ENCODE measurements at regions not wholly inside any gene's neighbourhood (a gene's known extent, or its start where the extent isn't known, plus 50 kb on each side); places are given as distances from the start of the nearest gene placed in this dataset.

DNA sequence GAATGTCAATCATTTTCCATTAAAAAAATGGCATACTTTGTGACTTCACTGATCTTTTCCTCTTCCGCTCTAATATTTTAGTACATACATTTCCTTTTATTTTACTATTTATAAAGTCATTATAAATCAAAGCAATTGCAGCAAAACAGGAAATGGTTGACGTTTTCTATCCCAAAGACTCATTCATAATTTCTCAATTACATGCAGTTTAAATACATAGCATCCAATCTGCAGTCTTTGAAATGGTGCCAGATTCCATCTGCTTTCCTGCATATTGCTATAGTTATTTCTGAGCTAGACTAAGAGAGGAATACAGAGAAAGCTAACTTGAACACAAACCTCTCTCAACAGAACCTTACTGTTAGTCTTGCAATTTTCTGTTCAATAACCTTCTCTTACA, 179.8 kb downstream of the ZPLD1 start:
- WGBS (ENCODE audit: insufficient coverage), result 42% methylated on average over 2 of the region's 2 CpGs
- H3K36me3 Mint-ChIP-seq, result no peaks in the 10 kb centered on the region
- no peak overlapping the region for H3K27ac ChIP-seq (ENCODE audit: low read length)

GRCh38 chr3:102617381-102617780, 182.6 kb downstream of the ZPLD1 start:
- Mint-ChIP-seq H3K4me1 (no peaks in the 10 kb centered on the region), H3K27me3 (ENCODE audit: low read depth in 2 of 2) (no peaks in the 10 kb centered on the region), H3K4me3 (no peak overlapping the region), H3K36me3 (no peaks in the 10 kb centered on the region), H3K9me3 (peaks cover 3 to 6% of the 10 kb centered on the region in 2 donors), H3K27ac (no peak overlapping the region)
- H3K9me3 ChIP-seq (ENCODE audit: control insufficient read depth, insufficient read depth, low read length), result no peaks in the 10 kb centered on the region
- 94% methylated on average over 3 of the region's 4 CpGs for WGBS (ENCODE audit: insufficient coverage)
- no peaks in the 10 kb centered on the region for H3K36me3 ChIP-seq (ENCODE audit: control insufficient read depth, insufficient read depth, low read length)
- no peak overlapping the region for H3K4me3 ChIP-seq (ENCODE audit: low read length)
- H3K27me3 ChIP-seq (ENCODE audit: control insufficient read depth, insufficient read depth, low read length), result no peaks in the 10 kb centered on the region
- H3K27ac ChIP-seq (ENCODE audit: low read length), result no peak overlapping the region
- DNase-seq (no peak), ATAC-seq (no peak)
- no peak for TF ChIP-seq CTCF (IDR thresholded peaks at IDR 0.05)
- no peaks in the 10 kb centered on the region for H3K4me1 ChIP-seq (ENCODE audit: control insufficient read depth, insufficient read depth, low read length)
- intact Hi-C loops (cut with micrococcal nuclease), result no loop called here

More for the DNA sequence above, 179.8 kb downstream of the ZPLD1 start:
- H3K9me3 Mint-ChIP-seq, result peaks cover 6% of the 10 kb centered on the region in 2 donors
- TF ChIP-seq CTCF (IDR thresholded peaks at IDR 0.05), result no peak
- Histone ChIP-seq H3K4me1 (ENCODE audit: control insufficient read depth, insufficient read depth, low read length) (no peaks in the 10 kb centered on the region), H3K27me3 (ENCODE audit: control insufficient read depth, insufficient read depth, low read length) (no peaks in the 10 kb centered on the region), H3K4me3 (ENCODE audit: low read length) (no peak overlapping the region), H3K9me3 (ENCODE audit: control insufficient read depth, insufficient read depth, low read length) (no peaks in the 10 kb centered on the region), H3K36me3 (ENCODE audit: control insufficient read depth, insufficient read depth, low read length) (no peaks in the 10 kb centered on the region)
- no peak for ATAC-seq
- no peak overlapping the region for H3K4me3 Mint-ChIP-seq
- no peaks in the 10 kb centered on the region for H3K4me1 Mint-ChIP-seq
- no peaks in the 10 kb centered on the region for H3K27me3 Mint-ChIP-seq (ENCODE audit: low read depth in 2 of 2)
- H3K27ac Mint-ChIP-seq, result no peak overlapping the region
- intact Hi-C loops (cut with micrococcal nuclease), result loop anchor here (1.0 kb wide), 1 partner anchor 35 kb away; no protein-coding TSS in a partner anchor
- no peak for DNase-seq

DNA sequence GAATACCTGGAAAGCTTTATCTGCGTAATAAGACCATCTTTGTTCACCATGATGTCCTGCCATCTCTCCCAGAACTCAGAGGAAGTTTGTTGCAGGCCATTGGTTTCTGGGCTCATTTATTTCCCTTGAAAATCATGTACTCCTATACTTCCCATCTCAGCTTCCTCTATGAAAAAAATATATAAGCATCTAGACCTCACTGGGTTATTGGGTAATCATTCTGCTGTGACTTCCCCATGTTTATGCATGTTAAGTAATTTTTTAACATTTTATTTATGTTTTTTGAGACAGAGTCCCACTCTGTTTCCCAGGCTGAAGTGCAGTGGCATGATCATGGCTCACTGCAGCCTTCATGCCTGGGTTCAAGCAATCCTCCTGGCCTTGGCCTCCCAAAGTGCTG, 184.5 kb downstream of the ZPLD1 start:
- H3K36me3 ChIP-seq (ENCODE audit: control insufficient read depth, insufficient read depth, low read length), result no peaks in the 10 kb centered on the region
- H3K36me3 Mint-ChIP-seq, result no peaks in the 10 kb centered on the region
- no peak for DNase-seq
- H3K9me3 ChIP-seq (ENCODE audit: control insufficient read depth, insufficient read depth, low read length), result no peaks in the 10 kb centered on the region
- intact Hi-C loops (cut with micrococcal nuclease), result no loop called here
- peaks cover 3 to 5% of the 10 kb centered on the region in 2 donors for H3K9me3 Mint-ChIP-seq
- no peaks in the 10 kb centered on the region for H3K27me3 ChIP-seq (ENCODE audit: control insufficient read depth, insufficient read depth, low read length)
- no peaks in the 10 kb centered on the region for H3K27me3 Mint-ChIP-seq (ENCODE audit: low read depth in 2 of 2)
- H3K4me1 Mint-ChIP-seq, result no peaks in the 10 kb centered on the region
- H3K4me1 ChIP-seq (ENCODE audit: control insufficient read depth, insufficient read depth, low read length), result no peaks in the 10 kb centered on the region
- H3K27ac Mint-ChIP-seq, result no peak overlapping the region
- no peak overlapping the region for H3K27ac ChIP-seq (ENCODE audit: low read length)
- no peak for ATAC-seq
- 96% methylated on average over 1 of the region's 1 CpG for WGBS (ENCODE audit: insufficient coverage)
- no peak overlapping the region for H3K4me3 ChIP-seq (ENCODE audit: low read length)
- TF ChIP-seq CTCF (IDR thresholded peaks at IDR 0.05), result no peak
- H3K4me3 Mint-ChIP-seq, result no peak overlapping the region

GRCh38 chr3:102629943-102630342, 195.1 kb downstream of the ZPLD1 start:
- Histone ChIP-seq H3K4me3 (ENCODE audit: low read length) (no peak overlapping the region), H3K27ac (ENCODE audit: low read length) (no peak overlapping the region), H3K9me3 (ENCODE audit: control insufficient read depth, insufficient read depth, low read length) (no peaks in the 10 kb centered on the region), H3K27me3 (ENCODE audit: control insufficient read depth, insufficient read depth, low read length) (no peaks in the 10 kb centered on the region), H3K36me3 (ENCODE audit: control insufficient read depth, insufficient read depth, low read length) (no peaks in the 10 kb centered on the region), H3K4me1 (ENCODE audit: control insufficient read depth, insufficient read depth, low read length) (no peaks in the 10 kb centered on the region)
- intact Hi-C loops (cut with micrococcal nuclease), result no loop called here
- ATAC-seq (no peak), DNase-seq (no peak)
- no peaks in the 10 kb centered on the region for H3K4me1 Mint-ChIP-seq
- no peaks in the 10 kb centered on the region for H3K27me3 Mint-ChIP-seq (ENCODE audit: low read depth in 2 of 2)
- TF ChIP-seq CTCF (IDR thresholded peaks at IDR 0.05), result no peak
- H3K9me3 Mint-ChIP-seq, result peaks cover 0 to 6% of the 10 kb centered on the region in 2 donors
- no peaks in the 10 kb centered on the region for H3K36me3 Mint-ChIP-seq
- no peak overlapping the region for H3K4me3 Mint-ChIP-seq
- no peak overlapping the region for H3K27ac Mint-ChIP-seq
